DMS153 treated with DMSO at 0.1 percent for 48 hours (cell line): ENCODE measurements at regions not wholly inside any gene's neighbourhood (a gene's known extent, or its start where the extent isn't known, plus 50 kb on each side); places are given as distances from the start of the nearest gene placed in this dataset.
"Not testable (repeated sequence)": the region's sequence is repeated elsewhere in the genome, so short reads cannot be mapped to it uniquely, and the experiment has no call there.

Experiments
- DNase-seq: peaks from one replicate; lab custom pipeline; 2025; ENCODE audit not compliant: unreplicated experiment; lab: John Stamatoyannopoulos, UW

GRCh38 chr3:15851735-15852134, 54.0 kb upstream of the ANKRD28 start:
- no peak for DNase-seq

- DNase-seq, result peak; percentile 6
Measured at GRCh38 chr3:15858547-15859506, 61.0 kb upstream of the ANKRD28 start.

- peak; percentile 11 for DNase-seq
Measured at GRCh38 chr3:15859507-15860013, 61.8 kb upstream of the ANKRD28 start.

- no peak for DNase-seq
Measured at GRCh38 chr3:15860014-15860934, 62.5 kb upstream of the ANKRD28 start.

- no peak for DNase-seq
Measured at GRCh38 chr3:15861163-15861562, 63.4 kb upstream of the ANKRD28 start.

- no peak for DNase-seq
Measured at GRCh38 chr3:15872807-15873206, 75.0 kb upstream of the ANKRD28 start.

- no peak for DNase-seq
Measured at GRCh38 chr3:15873415-15873814, 75.6 kb upstream of the ANKRD28 start.

- no peak for DNase-seq
Measured at GRCh38 chr3:15875016-15875689, 77.4 kb upstream of the ANKRD28 start.

- DNase-seq, result no peak
Measured at GRCh38 chr3:15876669-15877068, 78.9 kb upstream of the ANKRD28 start.

- no peak for DNase-seq
Measured at GRCh38 chr3:15877813-15878212, 80.0 kb upstream of the ANKRD28 start.

- DNase-seq, result not testable (repeated sequence)
Measured at GRCh38 chr3:15879787-15880186, 82.0 kb upstream of the ANKRD28 start.

- no peak for DNase-seq
Measured at GRCh38 chr3:15882577-15882976, 84.8 kb upstream of the ANKRD28 start.

GRCh38 chr3:15884132-15884531, 86.4 kb upstream of the ANKRD28 start:
- no peak for DNase-seq

GRCh38 chr3:15886521-15886920, 88.7 kb upstream of the ANKRD28 start:
- no peak for DNase-seq

- no peak for DNase-seq
Measured at GRCh38 chr3:15887261-15887660, 89.5 kb upstream of the ANKRD28 start.

GRCh38 chr3:15889936-15890335, 92.2 kb upstream of the ANKRD28 start:
- no peak for DNase-seq

- no peak for DNase-seq
Measured at GRCh38 chr3:15892311-15893227, 94.8 kb upstream of the ANKRD28 start.

GRCh38 chr3:15894382-15894781, 96.6 kb upstream of the ANKRD28 start:
- DNase-seq, result no peak

- DNase-seq, result no peak
Measured at GRCh38 chr3:15896500-15896899, 98.7 kb upstream of the ANKRD28 start.

GRCh38 chr3:15899388-15899787, 101.6 kb upstream of the ANKRD28 start:
- DNase-seq, result no peak
